ENCODE measurements at regions not wholly inside any gene's neighbourhood (a gene's known extent, or its start where the extent isn't known, plus 50 kb on each side); places are given as distances from the start of the nearest gene placed in this dataset.

GRCh38 chr5:119878712-119879111 lies 249.4 kb downstream of the FAM170A start:
- DNase-seq, result no peak
- intact Hi-C loops (cut with DNase I), result no loop called here

GRCh38 chr5:119879446-119879845 lies 250.1 kb downstream of the FAM170A start:
- intact Hi-C loops (cut with DNase I), result no loop called here
- no peak for DNase-seq

- intact Hi-C loops (cut with DNase I), result no loop called here
Measured at GRCh38 chr5:119895066-119895465, 265.7 kb downstream of the FAM170A start.

GRCh38 chr5:119896826-119897536 lies 267.6 kb downstream of the FAM170A start:
- intact Hi-C loops (cut with DNase I), result no loop called here
- DNase-seq, result no peak

More at GRCh38 chr5:119895066-119895465, 265.7 kb downstream of the FAM170A start:
- no peak for DNase-seq

GRCh38 chr5:119897537-119898370 lies 268.4 kb downstream of the FAM170A start:
- intact Hi-C loops (cut with DNase I), result no loop called here
- DNase-seq, result no peak

- intact Hi-C loops (cut with DNase I), result no loop called here
- DNase-seq, result no peak
Measured at GRCh38 chr5:119899981-119900380, 270.6 kb downstream of the FAM170A start.

GRCh38 chr5:119902593-119902992 lies 273.2 kb downstream of the FAM170A start:
- DNase-seq, result no peak
- intact Hi-C loops (cut with DNase I), result no loop called here

- intact Hi-C loops (cut with DNase I), result no loop called here
- peak in 1 of 10 donors; percentile 30 for DNase-seq
Measured at GRCh38 chr5:119913425-119913824, 284.1 kb downstream of the FAM170A start.

- intact Hi-C loops (cut with DNase I), result no loop called here
- DNase-seq, result no peak
Measured at GRCh38 chr5:119919279-119919678, 289.9 kb downstream of the FAM170A start.

GRCh38 chr5:119926301-119926700 lies 296.9 kb downstream of the FAM170A start:
- intact Hi-C loops (cut with DNase I), result no loop called here

GRCh38 chr5:119928974-119929373 lies 299.6 kb downstream of the FAM170A start:
- DNase-seq, result peak in 1 of 10 donors; percentile 52

More at GRCh38 chr5:119926301-119926700, 296.9 kb downstream of the FAM170A start:
- DNase-seq, result no peak

GRCh38 chr5:119930490-119930889 lies 301.1 kb downstream of the FAM170A start:
- DNase-seq, result no peak
- intact Hi-C loops (cut with DNase I), result no loop called here

More at GRCh38 chr5:119928974-119929373, 299.6 kb downstream of the FAM170A start:
- intact Hi-C loops (cut with DNase I), result no loop called here

GRCh38 chr5:119943148-119943547 lies 313.8 kb downstream of the FAM170A start:
- intact Hi-C loops (cut with DNase I), result no loop called here
- DNase-seq, result no peak

GRCh38 chr5:119945691-119946090 lies 316.3 kb downstream of the FAM170A start:
- no peak for DNase-seq
- intact Hi-C loops (cut with DNase I), result no loop called here

- intact Hi-C loops (cut with DNase I), result no loop called here
- no peak for DNase-seq
Measured at GRCh38 chr5:119948162-119948561, 318.8 kb downstream of the FAM170A start.

- no peak for DNase-seq
- intact Hi-C loops (cut with DNase I), result no loop called here
Measured at GRCh38 chr5:119949426-119949999, 320.2 kb downstream of the FAM170A start.

- intact Hi-C loops (cut with DNase I), result no loop called here
- no peak for DNase-seq
Measured at GRCh38 chr5:119951330-119951934, 322.1 kb downstream of the FAM170A start.

- no peak for DNase-seq
- intact Hi-C loops (cut with DNase I), result no loop called here
Measured at GRCh38 chr5:119953474-119953873, 324.1 kb downstream of the FAM170A start.

GRCh38 chr5:119954106-119954505 lies 324.7 kb downstream of the FAM170A start:
- intact Hi-C loops (cut with DNase I), result no loop called here
- DNase-seq, result no peak

GRCh38 chr5:119961993-119962392 lies 332.6 kb downstream of the FAM170A start:
- intact Hi-C loops (cut with DNase I), result no loop called here
- DNase-seq, result no peak

GRCh38 chr5:119966028-119966427 lies 336.7 kb downstream of the FAM170A start:
- no peak for DNase-seq
- intact Hi-C loops (cut with DNase I), result no loop called here
